Stimulated activated memory B cell treated with anti-CD40 and anti-IgM and Interleukin-4, amounts not matched to agents 10 μg/mL and 1 μg/mL and 100 μg/mL, for 72 hours (primary cell): ENCODE measurements at regions not wholly inside any gene's neighbourhood (a gene's known extent, or its start where the extent isn't known, plus 50 kb on each side); places are given as distances from the start of the nearest gene placed in this dataset.

Experiments
- ATAC-seq: fragments of 150-1000 bp; cut with Tn5 transposase; 2 replicates; pipeline ENCODE4 v1.10.0; 2021
- H3K27ac Mint-ChIP-seq: one replicate; pipeline ENCODE4 v1.8.0; 2022; ENCODE audit warnings: mild to moderate bottlenecking, mixed read lengths
- H3K27me3 Mint-ChIP-seq: one replicate; pipeline ENCODE4 v1.8.0; 2022; ENCODE audit warnings: mixed read lengths
- H3K36me3 Mint-ChIP-seq: one replicate; pipeline ENCODE4 v1.8.0; 2022; ENCODE audit warnings: mixed read lengths
- H3K4me1 Mint-ChIP-seq: one replicate; pipeline ENCODE4 v1.8.0; 2022; ENCODE audit warnings: mixed read lengths
- H3K4me3 Mint-ChIP-seq: one replicate; pipeline ENCODE4 v1.8.0; 2022; ENCODE audit warnings: mild to moderate bottlenecking, moderate library complexity, mixed read lengths
- H3K9me3 Mint-ChIP-seq: one replicate; pipeline ENCODE4 v1.8.0; 2022; ENCODE audit warnings: mixed read lengths

DNA sequence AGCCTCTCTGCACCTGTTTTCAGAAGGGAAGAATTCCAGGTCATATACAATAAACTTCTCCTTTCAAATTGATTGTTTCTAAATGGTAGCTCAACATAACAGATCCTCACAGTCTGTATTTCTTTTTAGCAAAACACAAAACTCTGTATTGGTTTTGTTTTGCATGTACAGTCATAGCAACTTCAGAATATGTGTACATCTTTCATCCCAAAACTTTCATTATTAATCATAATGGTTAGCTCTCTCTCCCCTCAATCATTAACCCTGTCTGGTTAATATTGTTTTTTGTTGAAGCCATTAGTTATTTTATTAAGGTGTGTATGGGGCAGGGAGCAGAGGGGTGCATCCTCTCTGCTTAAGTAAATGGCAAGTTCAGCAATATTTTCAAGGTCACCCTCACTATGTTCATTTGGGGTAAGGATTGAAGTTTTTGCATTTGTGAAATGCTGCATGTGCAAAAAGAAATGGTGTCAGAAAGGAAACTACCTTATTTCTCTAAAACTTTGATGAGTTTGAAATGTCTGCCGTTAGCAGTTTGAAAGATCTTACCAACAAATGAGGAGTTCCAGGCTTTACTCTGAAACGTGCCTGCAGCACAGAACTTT, 136.8 kb upstream of the BTBD3 start:
- Mint-ChIP-seq H3K4me1 (no peaks in the 10 kb centered on the region), H3K9me3 (peaks cover 3% of the 10 kb centered on the region), H3K36me3 (no peaks in the 10 kb centered on the region), H3K27me3 (no peaks in the 10 kb centered on the region), H3K4me3 (no peak overlapping the region), H3K27ac (no peak overlapping the region)
- ATAC-seq = no peak

DNA sequence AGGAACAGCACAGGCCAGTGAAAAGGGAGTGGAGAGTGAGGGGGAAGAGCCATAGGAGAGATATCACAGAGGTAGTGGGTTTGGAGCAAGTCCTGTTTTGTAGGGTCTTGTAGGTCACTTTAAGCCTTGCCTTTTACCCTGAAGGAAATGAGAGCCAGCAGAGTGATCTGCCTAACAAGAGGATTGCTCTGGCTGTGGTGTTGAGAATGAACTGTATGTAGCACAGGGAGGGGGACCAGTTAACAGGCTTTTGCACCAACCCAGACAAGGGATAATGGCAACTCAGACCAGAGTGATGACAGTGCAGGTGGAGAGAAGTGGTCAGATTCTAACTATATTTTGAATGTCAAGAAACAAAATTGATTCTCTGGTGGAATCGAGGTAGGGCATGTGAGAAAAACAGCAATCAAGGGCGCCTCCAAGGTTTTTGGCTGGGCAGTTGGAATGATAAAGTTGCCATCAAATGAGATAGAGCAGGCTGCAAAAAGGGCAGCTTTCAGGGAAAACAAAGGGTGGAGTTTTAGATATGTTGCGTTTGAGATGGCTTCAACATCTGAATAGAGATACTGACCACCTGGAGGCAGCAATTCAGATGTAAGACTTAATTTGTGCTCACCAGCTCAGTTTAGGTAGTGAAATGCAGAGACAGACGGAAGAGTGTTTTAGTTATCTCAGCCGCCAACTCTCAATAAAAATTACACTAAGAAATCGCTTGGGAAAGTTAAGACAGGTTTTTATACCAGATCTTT, 134.4 kb upstream of the BTBD3 start:
- H3K4me1 Mint-ChIP-seq = no peaks in the 10 kb centered on the region
- no peaks in the 10 kb centered on the region for H3K27me3 Mint-ChIP-seq
- no peaks in the 10 kb centered on the region for H3K36me3 Mint-ChIP-seq
- ATAC-seq = no peak
- no peak overlapping the region for H3K27ac Mint-ChIP-seq
- H3K4me3 Mint-ChIP-seq = no peak overlapping the region
- H3K9me3 Mint-ChIP-seq = peaks cover 3% of the 10 kb centered on the region

- no peaks in the 10 kb centered on the region for H3K4me1 Mint-ChIP-seq
- no peak for ATAC-seq
- H3K36me3 Mint-ChIP-seq = no peaks in the 10 kb centered on the region
- no peaks in the 10 kb centered on the region for H3K27me3 Mint-ChIP-seq
- H3K27ac Mint-ChIP-seq = no peak overlapping the region
- no peak overlapping the region for H3K4me3 Mint-ChIP-seq
- no peaks in the 10 kb centered on the region for H3K9me3 Mint-ChIP-seq
These were observed 131.7 kb upstream of the BTBD3 start for GRCh38 chr20:11785885-11786507.

DNA sequence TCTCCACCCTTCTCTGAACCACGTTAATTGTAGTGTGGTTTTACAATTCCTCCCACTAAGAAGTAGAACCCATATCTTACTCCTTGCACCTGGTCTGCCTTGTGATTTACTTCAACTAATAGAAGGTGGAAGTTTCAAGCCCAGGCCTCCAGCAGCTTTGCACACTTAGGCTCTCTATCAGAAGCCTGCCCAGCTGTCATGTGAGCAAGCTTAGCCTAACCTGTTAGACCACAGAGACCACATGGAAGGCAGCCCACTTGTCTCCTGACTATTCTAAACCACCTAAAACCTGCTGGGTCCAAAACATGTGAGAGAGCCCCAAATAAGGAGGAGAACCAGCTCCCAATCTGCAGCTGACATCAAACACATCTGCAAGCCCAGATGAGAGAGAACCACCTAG, 127.6 kb upstream of the BTBD3 start:
- Mint-ChIP-seq H3K4me1 (no peaks in the 10 kb centered on the region), H3K9me3 (peaks cover 3% of the 10 kb centered on the region), H3K27ac (no peak overlapping the region), H3K36me3 (no peaks in the 10 kb centered on the region), H3K27me3 (no peaks in the 10 kb centered on the region), H3K4me3 (no peak overlapping the region)
- ATAC-seq = no peak

- Mint-ChIP-seq H3K4me3 (no peak overlapping the region), H3K4me1 (no peaks in the 10 kb centered on the region), H3K9me3 (peaks cover 5% of the 10 kb centered on the region), H3K27ac (no peak overlapping the region), H3K27me3 (no peaks in the 10 kb centered on the region), H3K36me3 (no peaks in the 10 kb centered on the region)
- peak; percentile 12 for ATAC-seq
These were observed 126.4 kb upstream of the BTBD3 start for GRCh38 chr20:11791316-11791715.

DNA sequence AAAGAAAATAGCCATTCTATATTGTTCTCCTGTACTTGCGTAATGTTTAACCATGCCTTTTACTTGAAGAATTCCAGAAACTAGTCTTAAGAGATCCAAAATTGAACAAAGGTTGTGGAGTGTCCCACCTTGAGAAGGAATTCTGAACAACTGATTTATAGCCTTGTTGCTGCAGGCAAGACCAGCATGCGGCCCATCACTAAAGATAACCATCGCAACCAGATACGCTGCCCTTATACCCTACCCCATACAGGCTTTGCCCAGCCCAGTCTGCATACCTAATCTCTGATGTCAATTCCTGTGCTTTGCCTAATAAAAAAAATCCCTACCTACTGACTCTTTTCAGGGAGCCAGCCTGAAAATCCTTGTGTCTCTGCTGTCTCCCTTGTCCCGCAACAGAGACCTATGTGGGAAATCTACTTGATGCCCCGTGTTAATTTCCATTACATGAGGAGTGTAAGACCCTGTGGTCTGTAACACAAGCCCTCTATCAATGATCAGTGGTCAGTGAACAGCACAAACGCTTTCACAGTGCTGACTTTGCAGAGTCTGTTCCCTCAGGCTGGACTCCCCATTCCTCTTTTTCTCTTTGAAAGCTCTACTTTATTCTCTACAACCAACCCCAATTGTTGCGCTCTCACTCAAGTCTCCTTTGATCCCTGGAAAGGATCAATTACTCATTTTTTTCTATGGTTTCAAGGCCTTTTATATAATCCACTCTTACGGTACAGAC, 125.7 kb upstream of the BTBD3 start:
- ATAC-seq = no peak
- no peaks in the 10 kb centered on the region for H3K4me1 Mint-ChIP-seq
- H3K36me3 Mint-ChIP-seq = no peaks in the 10 kb centered on the region
- no peak overlapping the region for H3K27ac Mint-ChIP-seq
- H3K4me3 Mint-ChIP-seq = no peak overlapping the region
- peaks cover 5% of the 10 kb centered on the region for H3K9me3 Mint-ChIP-seq
- no peaks in the 10 kb centered on the region for H3K27me3 Mint-ChIP-seq

DNA sequence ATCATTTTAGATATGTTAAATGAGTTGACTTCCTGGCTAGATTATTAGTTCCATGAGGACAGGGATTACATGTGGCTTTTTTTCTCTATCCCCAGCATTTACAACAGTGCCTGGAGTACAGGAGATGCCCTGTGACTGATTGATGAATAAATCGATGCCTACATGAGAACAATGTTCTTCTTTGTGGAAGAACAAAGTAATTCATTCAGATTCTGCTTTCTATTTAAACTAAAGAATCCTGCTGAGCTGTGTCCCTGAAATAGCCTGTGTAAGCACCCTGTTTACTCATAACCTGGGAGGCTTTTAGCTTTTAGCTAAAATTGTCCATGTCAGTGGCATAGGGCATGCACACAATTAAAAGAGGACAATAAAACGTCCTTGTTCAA, 125.1 kb upstream of the BTBD3 start:
- H3K27ac Mint-ChIP-seq = no peak overlapping the region
- no peak for ATAC-seq
- no peaks in the 10 kb centered on the region for H3K4me1 Mint-ChIP-seq
- peaks cover 5% of the 10 kb centered on the region for H3K9me3 Mint-ChIP-seq
- no peaks in the 10 kb centered on the region for H3K36me3 Mint-ChIP-seq
- no peaks in the 10 kb centered on the region for H3K27me3 Mint-ChIP-seq
- H3K4me3 Mint-ChIP-seq = no peak overlapping the region

DNA sequence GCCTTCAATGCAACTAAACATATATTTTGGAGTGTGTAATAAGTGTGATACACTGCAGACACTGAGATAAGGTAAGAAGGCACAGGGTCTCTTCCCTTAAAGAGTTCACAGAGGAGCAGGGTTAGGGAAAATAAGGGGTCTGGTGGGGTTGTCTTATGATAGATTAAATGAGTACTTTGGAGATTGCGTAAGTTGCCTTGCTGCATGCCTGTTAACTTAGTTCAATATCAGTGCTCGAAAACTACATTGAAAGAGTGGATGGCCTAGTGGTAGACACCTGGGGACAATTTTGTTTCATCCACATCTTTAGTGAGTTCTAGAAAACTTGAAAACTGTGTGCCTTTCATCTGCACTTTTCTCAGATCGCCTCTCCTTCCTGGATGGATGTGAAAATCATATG, 123.2 kb upstream of the BTBD3 start:
- Mint-ChIP-seq H3K27ac (no peak overlapping the region), H3K36me3 (no peaks in the 10 kb centered on the region), H3K27me3 (no peaks in the 10 kb centered on the region), H3K9me3 (peaks cover 5% of the 10 kb centered on the region), H3K4me3 (no peak overlapping the region), H3K4me1 (no peaks in the 10 kb centered on the region)
- no peak for ATAC-seq

GRCh38 chr20:11795071-11795615, 122.5 kb upstream of the BTBD3 start:
- Mint-ChIP-seq H3K27ac (no peak overlapping the region), H3K27me3 (no peaks in the 10 kb centered on the region), H3K9me3 (peaks cover 5% of the 10 kb centered on the region), H3K4me3 (no peak overlapping the region), H3K4me1 (no peaks in the 10 kb centered on the region), H3K36me3 (no peaks in the 10 kb centered on the region)
- ATAC-seq = no peak

GRCh38 chr20:11796026-11796425, 121.7 kb upstream of the BTBD3 start:
- H3K4me1 Mint-ChIP-seq = no peaks in the 10 kb centered on the region
- H3K9me3 Mint-ChIP-seq = peaks cover 5% of the 10 kb centered on the region
- no peaks in the 10 kb centered on the region for H3K36me3 Mint-ChIP-seq
- no peak overlapping the region for H3K4me3 Mint-ChIP-seq
- no peak overlapping the region for H3K27ac Mint-ChIP-seq
- no peak for ATAC-seq
- H3K27me3 Mint-ChIP-seq = no peaks in the 10 kb centered on the region

- Mint-ChIP-seq H3K4me3 (no peak overlapping the region), H3K27me3 (no peaks in the 10 kb centered on the region), H3K9me3 (peaks cover 5% of the 10 kb centered on the region), H3K4me1 (no peaks in the 10 kb centered on the region), H3K27ac (no peak overlapping the region), H3K36me3 (no peaks in the 10 kb centered on the region)
- no peak for ATAC-seq
These were observed 120.5 kb upstream of the BTBD3 start for GRCh38 chr20:11797156-11797555.

GRCh38 chr20:11799281-11799684, 118.4 kb upstream of the BTBD3 start:
- Mint-ChIP-seq H3K4me1 (no peaks in the 10 kb centered on the region), H3K9me3 (peaks cover 6% of the 10 kb centered on the region), H3K4me3 (no peak overlapping the region), H3K27ac (no peak overlapping the region), H3K36me3 (no peaks in the 10 kb centered on the region), H3K27me3 (no peaks in the 10 kb centered on the region)
- no peak for ATAC-seq

- no peak for ATAC-seq
- Mint-ChIP-seq H3K36me3 (no peaks in the 10 kb centered on the region), H3K4me1 (no peaks in the 10 kb centered on the region), H3K9me3 (peaks cover 4% of the 10 kb centered on the region), H3K27ac (no peak overlapping the region), H3K4me3 (no peak overlapping the region), H3K27me3 (no peaks in the 10 kb centered on the region)
These were observed 110.3 kb upstream of the BTBD3 start for GRCh38 chr20:11807054-11808048.

GRCh38 chr20:11808841-11809240, 108.9 kb upstream of the BTBD3 start:
- Mint-ChIP-seq H3K27me3 (no peaks in the 10 kb centered on the region), H3K36me3 (no peaks in the 10 kb centered on the region), H3K27ac (no peak overlapping the region), H3K4me1 (no peaks in the 10 kb centered on the region), H3K9me3 (peaks cover under 1% of the 10 kb centered on the region), H3K4me3 (no peak overlapping the region)
- no peak for ATAC-seq
